Activated CD8-positive, alpha-beta T cell treated with anti-CD3 and anti-CD28 coated beads for 36 hours (primary cell): ENCODE measurements at regions not wholly inside any gene's neighbourhood (a gene's known extent, or its start where the extent isn't known, plus 50 kb on each side); places are given as distances from the start of the nearest gene placed in this dataset.

Experiments used
- ATAC-seq: fragments of 200-7000 bp; cut with Tn5 transposase; one replicate; pipeline ENCODE4 v1.10.0; 2021; ENCODE audit warnings: mild to moderate bottlenecking, moderate library complexity
- CTCF ChIA-PET: fragments of 350-600 bp; sonication (Branson Sonifier 250); formaldehyde crosslinking; loops from one replicate; lab custom pipeline; 2021; ENCODE audit warnings: antibody characterized with exemption; lab: Charles Lee
- POLR2A ChIA-PET: fragments of 350-600 bp; sonication (Branson Sonifier 250); formaldehyde crosslinking; loops from one replicate; lab custom pipeline; 2021; ENCODE audit warnings: antibody characterized with exemption; lab: Charles Lee
- DNase-seq: peaks from one replicate; pipeline ENCODE4 v3.0.0-alpha.2; 2020
- H3K27ac Mint-ChIP-seq: one replicate; pipeline ENCODE4 v1.8.0; 2021; ENCODE audit warnings: mild to moderate bottlenecking, mixed read lengths
- H3K27me3 Mint-ChIP-seq: one replicate; pipeline ENCODE4 v1.8.0; 2021; ENCODE audit warnings: mixed read lengths
- H3K36me3 Mint-ChIP-seq: one replicate; pipeline ENCODE4 v1.8.0; 2021; ENCODE audit warnings: low read depth, mixed read lengths
- H3K4me1 Mint-ChIP-seq: one replicate; pipeline ENCODE4 v1.8.0; 2021; ENCODE audit warnings: low read depth, mixed read lengths
- H3K4me3 Mint-ChIP-seq: one replicate; pipeline ENCODE4 v1.8.0; 2021; ENCODE audit warnings: mild to moderate bottlenecking, moderate library complexity, mixed read lengths
- H3K9me3 Mint-ChIP-seq: one replicate; pipeline ENCODE4 v1.8.0; 2021; ENCODE audit warnings: mixed read lengths
- intact Hi-C: fragments of 100-400 bp; cut with micrococcal nuclease; formaldehyde crosslinking; loops from one replicate; pipeline ENCODE4 v1.10.0; 2022
- TF ChIP-seq, protein P1 (sequence below): fragments of 200-600 bp; IDR thresholded peaks from one replicate; pipeline ENCODE4 v1.8.0; 2022; ENCODE audit warnings: antibody characterized with exemption, mild to moderate bottlenecking

GRCh38 chr4:64594723-64595122 lies 185.5 kb upstream of the TECRL start:
- no peaks in the 10 kb centered on the region for H3K4me1 Mint-ChIP-seq
- DNase-seq = no peak
- no peak overlapping the region for H3K4me3 Mint-ChIP-seq
- peaks cover 2% of the 10 kb centered on the region for H3K9me3 Mint-ChIP-seq
- ATAC-seq = no peak
- no peak overlapping the region for H3K27ac Mint-ChIP-seq
- ChIA-PET POLR2A (no interaction called here), CTCF (no interaction called here)
- no peaks in the 10 kb centered on the region for H3K36me3 Mint-ChIP-seq
- intact Hi-C loops = no loop called here
- no peaks in the 10 kb centered on the region for H3K27me3 Mint-ChIP-seq
- TF ChIP-seq, protein P1, sequence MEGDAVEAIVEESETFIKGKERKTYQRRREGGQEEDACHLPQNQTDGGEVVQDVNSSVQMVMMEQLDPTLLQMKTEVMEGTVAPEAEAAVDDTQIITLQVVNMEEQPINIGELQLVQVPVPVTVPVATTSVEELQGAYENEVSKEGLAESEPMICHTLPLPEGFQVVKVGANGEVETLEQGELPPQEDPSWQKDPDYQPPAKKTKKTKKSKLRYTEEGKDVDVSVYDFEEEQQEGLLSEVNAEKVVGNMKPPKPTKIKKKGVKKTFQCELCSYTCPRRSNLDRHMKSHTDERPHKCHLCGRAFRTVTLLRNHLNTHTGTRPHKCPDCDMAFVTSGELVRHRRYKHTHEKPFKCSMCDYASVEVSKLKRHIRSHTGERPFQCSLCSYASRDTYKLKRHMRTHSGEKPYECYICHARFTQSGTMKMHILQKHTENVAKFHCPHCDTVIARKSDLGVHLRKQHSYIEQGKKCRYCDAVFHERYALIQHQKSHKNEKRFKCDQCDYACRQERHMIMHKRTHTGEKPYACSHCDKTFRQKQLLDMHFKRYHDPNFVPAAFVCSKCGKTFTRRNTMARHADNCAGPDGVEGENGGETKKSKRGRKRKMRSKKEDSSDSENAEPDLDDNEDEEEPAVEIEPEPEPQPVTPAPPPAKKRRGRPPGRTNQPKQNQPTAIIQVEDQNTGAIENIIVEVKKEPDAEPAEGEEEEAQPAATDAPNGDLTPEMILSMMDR = no peak

- H3K4me1 Mint-ChIP-seq = no peaks in the 10 kb centered on the region
- no peaks in the 10 kb centered on the region for H3K27me3 Mint-ChIP-seq
- intact Hi-C loops = no loop called here
- peaks cover 7% of the 10 kb centered on the region for H3K9me3 Mint-ChIP-seq
- ChIA-PET CTCF (no interaction called here), POLR2A (no interaction called here)
- DNase-seq = no peak
- H3K4me3 Mint-ChIP-seq = no peak overlapping the region
- H3K36me3 Mint-ChIP-seq = no peaks in the 10 kb centered on the region
- no peak for ATAC-seq
- no peak overlapping the region for H3K27ac Mint-ChIP-seq
- TF ChIP-seq, protein P1 = no peak
These were observed 179.3 kb upstream of the TECRL start for GRCh38 chr4:64588507-64588906.

DNA sequence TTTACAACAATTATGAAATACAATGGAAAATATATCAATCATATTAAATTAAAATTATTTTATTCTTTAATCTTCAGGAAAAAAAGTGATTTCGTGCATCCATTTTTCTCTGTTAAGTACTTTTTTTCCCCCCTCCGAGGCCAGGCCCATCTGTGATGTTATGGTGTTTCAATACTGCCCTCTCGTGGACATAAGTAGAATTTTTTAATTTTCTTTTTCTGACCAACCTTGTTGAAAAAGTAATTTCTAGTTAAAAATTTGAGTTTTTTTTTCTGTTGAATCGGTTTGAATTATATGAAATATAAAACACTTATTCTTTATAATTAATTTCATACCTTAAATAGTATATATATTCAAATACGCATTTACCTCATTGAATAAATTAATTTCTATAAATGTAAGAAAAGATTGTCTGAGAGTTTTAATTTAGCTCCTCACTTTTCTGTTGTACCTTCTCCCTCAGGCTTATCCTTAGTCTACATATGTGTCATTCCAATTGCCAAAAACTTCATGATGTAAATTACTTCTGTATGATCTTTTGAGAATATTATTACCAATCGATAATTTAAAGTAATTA lies 175.8 kb upstream of the TECRL start:
- H3K27ac Mint-ChIP-seq = no peak overlapping the region
- intact Hi-C loops = no loop called here
- TF ChIP-seq, protein P1 = peak; percentile 75

GRCh38 chr4:64584125-64584524 lies 174.9 kb upstream of the TECRL start:
- ChIA-PET CTCF (no interaction called here), POLR2A (no interaction called here)
- no peaks in the 10 kb centered on the region for H3K4me1 Mint-ChIP-seq
- no peaks in the 10 kb centered on the region for H3K27me3 Mint-ChIP-seq
- ATAC-seq (no peak), DNase-seq (no peak)
- intact Hi-C loops = no loop called here
- H3K4me3 Mint-ChIP-seq = no peak overlapping the region
- no peak overlapping the region for H3K27ac Mint-ChIP-seq
- peaks cover under 1% of the 10 kb centered on the region for H3K9me3 Mint-ChIP-seq
- H3K36me3 Mint-ChIP-seq = no peaks in the 10 kb centered on the region
- TF ChIP-seq, protein P1 = no peak

More for the DNA sequence above, 175.8 kb upstream of the TECRL start:
- CTCF ChIA-PET = no interaction called here
- peak; percentile 35 for DNase-seq
- Mint-ChIP-seq H3K27me3 (no peaks in the 10 kb centered on the region), H3K36me3 (no peaks in the 10 kb centered on the region), H3K4me1 (no peaks in the 10 kb centered on the region), H3K9me3 (peaks cover 6% of the 10 kb centered on the region), H3K4me3 (no peak overlapping the region)
- ATAC-seq = no peak
- POLR2A ChIA-PET = no interaction called here

- POLR2A ChIA-PET = no interaction called here
- no peak overlapping the region for H3K27ac Mint-ChIP-seq
- intact Hi-C loops = no loop called here
- CTCF ChIA-PET = no interaction called here
- H3K9me3 Mint-ChIP-seq = no peaks in the 10 kb centered on the region
- DNase-seq = no peak
- H3K4me3 Mint-ChIP-seq = no peak overlapping the region
- no peaks in the 10 kb centered on the region for H3K27me3 Mint-ChIP-seq
- no peaks in the 10 kb centered on the region for H3K36me3 Mint-ChIP-seq
- ATAC-seq = no peak
- TF ChIP-seq, protein P1 = no peak
- H3K4me1 Mint-ChIP-seq = no peaks in the 10 kb centered on the region
These were observed 173.2 kb upstream of the TECRL start for GRCh38 chr4:64582492-64582891.
